ENCODE measurements at regions not wholly inside any gene's neighbourhood (a gene's known extent, or its start where the extent isn't known, plus 50 kb on each side); places are given as distances from the start of the nearest gene placed in this dataset.

DNA sequence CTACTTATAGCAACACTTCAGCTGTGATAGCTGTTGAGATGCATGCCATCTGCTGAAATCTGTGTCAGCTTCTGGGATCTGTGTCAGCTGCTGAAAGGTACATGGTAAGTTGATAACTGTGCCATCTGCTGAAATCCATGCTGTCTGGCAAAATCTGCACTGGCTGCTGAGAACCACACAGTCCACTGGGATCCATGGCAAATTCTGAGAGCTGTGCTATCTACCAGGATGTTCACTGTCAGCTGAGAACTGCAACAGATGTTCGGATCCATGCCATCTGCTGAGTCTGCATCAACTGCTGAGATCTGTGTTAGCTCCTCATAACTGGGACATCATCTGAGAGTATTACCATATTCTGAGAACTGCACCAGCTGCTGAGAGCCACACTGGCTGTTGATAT, 430.5 kb upstream of the POU3F4 start:
- no peak overlapping the region for H3K27ac ChIP-seq (ENCODE audit: control insufficient read depth, insufficient read depth)
- H3K27me3 ChIP-seq (replicated peaks in 1 of 2; ENCODE audit: control insufficient read depth in 2 of 2, insufficient read depth in 2 of 2, low read length in 1 of 2), result no peaks in the 10 kb centered on the region
- no peak overlapping the region for H3K4me3 ChIP-seq
- ATAC-seq, result no peak
- intact Hi-C loops (cut with micrococcal nuclease; ENCODE audit: unreplicated experiment), result no loop called here
- no peaks in the 10 kb centered on the region for H3K36me3 ChIP-seq (ENCODE audit: control insufficient read depth in 2 of 2, insufficient read depth in 2 of 2, low read length in 1 of 2)
- H4K20me1 ChIP-seq (ENCODE audit: control insufficient read depth, insufficient read depth), result no peaks in the 10 kb centered on the region
- TF ChIP-seq ZNF592 (IDR thresholded peaks at IDR 0.05) (no peak), RAD21 (IDR thresholded peaks at IDR 0.05; ENCODE audit: insufficient read depth, low read depth, low read length) (no peak), ESRRA (IDR thresholded peaks at IDR 0.05; ENCODE audit: low read length) (no peak), BHLHE40 (IDR thresholded peaks at IDR 0.05; ENCODE audit: borderline replicate concordance in 1 of 2, low read depth in 2 of 2, low read length in 1 of 2) (no peak), WRNIP1 (IDR thresholded peaks at IDR 0.05; ENCODE audit: borderline replicate concordance, low read depth, low read length) (no peak), PRDM15 (CRISPR knock-in tag; IDR thresholded peaks at IDR 0.05) (no peak), PKNOX1 (IDR thresholded peaks at IDR 0.05) (no peak), SIN3A (IDR thresholded peaks at IDR 0.05; ENCODE audit: low read depth, low read length) (no peak), SREBF2 (IDR thresholded peaks at IDR 0.05; ENCODE audit: low read length) (no peak)
- H2AFZ ChIP-seq (ENCODE audit: control insufficient read depth, low read depth, low read length), result no peak overlapping the region
- ChIA-PET CTCF (interaction anchor here (1.0 kb wide), 1 partner anchor 29 kb away, joined by 3 read pairs; no protein-coding TSS in a partner anchor), RAD21 (ENCODE audit: unreplicated experiment) (no interaction called here), SMC1A (ENCODE audit: uncharacterized antibody, unreplicated experiment) (no interaction called here), POLR2A (no interaction called here)
- FAIRE-seq, result no peak
- no peaks in the 10 kb centered on the region for H3K9me3 ChIP-seq (replicated peaks; ENCODE audit: control insufficient read depth, insufficient read depth, low read length)
- DNase-seq (ENCODE audit: low read depth, low spot score), result no peak
- no peak overlapping the region for H3K4me2 ChIP-seq (ENCODE audit: control insufficient read depth, insufficient read depth)
- no peaks in the 10 kb centered on the region for H3K4me1 ChIP-seq (ENCODE audit: control insufficient read depth, insufficient read depth, low read length)
- no peaks in the 10 kb centered on the region for H3K79me2 ChIP-seq (ENCODE audit: control insufficient read depth, insufficient read depth, low read length)
- BruUV-seq (replicated peaks), result no TSS peak
- no peak overlapping the region for H3K9ac ChIP-seq (ENCODE audit: control insufficient read depth, insufficient read depth, low read length)
- WGBS (ENCODE audit: insufficient coverage, insufficient replicate concordance, low lambda C conversion rate, missing lambda C conversion rate), result 0% methylated on average over 1 of the region's 1 CpG
- in situ Hi-C loops (cut with MboI), result no loop called here

All from GM12878 (cell line).